HTR-8/SVneo (cell line): ENCODE measurements at regions not wholly inside any gene's neighbourhood (a gene's known extent, or its start where the extent isn't known, plus 50 kb on each side); places are given as distances from the start of the nearest gene placed in this dataset.

Source experiments
- DNase-seq: peaks from one replicate; pipeline ENCODE4 v3.0.0; 2011; ENCODE audit warnings: low spot score, mixed read lengths; ENCODE audit not compliant: insufficient read length
- FAIRE-seq: peaks from 2 replicates; lab custom pipeline; 2011; peaks lifted over from hg19 to GRCh38; lab: Jason Lieb, UNC

DNA sequence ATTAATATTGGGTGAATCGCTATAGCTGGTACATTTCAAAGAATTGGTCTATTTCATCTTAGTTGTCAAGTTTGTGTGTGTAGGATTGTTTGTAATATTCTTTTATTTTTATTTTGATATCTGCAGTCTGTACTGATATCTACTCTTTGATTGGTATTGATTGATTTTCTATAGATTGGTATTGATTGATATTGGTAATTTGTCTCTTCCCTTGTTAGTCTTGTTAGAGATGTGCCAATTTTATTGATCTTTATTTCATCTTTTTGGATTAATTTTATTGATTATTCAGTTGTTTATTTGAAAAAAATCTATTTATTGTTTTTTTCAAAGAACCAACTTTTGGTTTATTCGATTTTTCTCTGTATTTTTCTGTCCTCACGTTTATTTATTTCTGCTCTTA lies 61.4 kb downstream of the TM2D3 start:
- FAIRE-seq (no peak), DNase-seq (no peak)

- no peak for DNase-seq
Observed at GRCh38 chr15:101583284-101583683, 68.9 kb downstream of the TM2D3 start.

GRCh38 chr15:101580431-101580830 lies 71.8 kb downstream of the TM2D3 start:
- DNase-seq (no peak), FAIRE-seq (no peak)

More at GRCh38 chr15:101583284-101583683, 68.9 kb downstream of the TM2D3 start:
- no peak for FAIRE-seq

- FAIRE-seq, result peak; percentile 70
Observed at GRCh38 chr15:101579631-101580163, 72.5 kb downstream of the TM2D3 start.

GRCh38 chr15:101578443-101578894 lies 73.7 kb downstream of the TM2D3 start:
- DNase-seq, result no peak
- peak; percentile 31 for FAIRE-seq

More at GRCh38 chr15:101579631-101580163, 72.5 kb downstream of the TM2D3 start:
- DNase-seq, result peak; percentile 86

DNA sequence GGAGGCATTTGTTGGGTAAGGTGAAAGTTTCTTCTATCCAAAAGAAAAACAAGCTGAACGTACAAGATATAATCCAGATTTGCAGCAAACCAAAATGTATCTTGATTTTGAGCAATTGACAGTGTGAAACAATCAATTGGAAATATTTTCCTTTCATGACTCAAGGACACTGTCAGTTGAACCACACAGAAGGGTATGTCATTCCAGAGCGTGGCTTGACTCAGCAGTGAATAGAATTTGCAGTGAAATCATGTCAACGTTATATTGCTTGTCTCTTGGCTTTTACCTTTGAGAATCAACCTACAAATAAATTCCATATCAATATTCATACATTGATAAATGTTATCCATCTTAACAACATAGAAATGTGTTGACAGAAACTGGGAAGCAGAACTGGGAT lies 78.2 kb downstream of the TM2D3 start:
- no peak for FAIRE-seq
- DNase-seq, result no peak

DNA sequence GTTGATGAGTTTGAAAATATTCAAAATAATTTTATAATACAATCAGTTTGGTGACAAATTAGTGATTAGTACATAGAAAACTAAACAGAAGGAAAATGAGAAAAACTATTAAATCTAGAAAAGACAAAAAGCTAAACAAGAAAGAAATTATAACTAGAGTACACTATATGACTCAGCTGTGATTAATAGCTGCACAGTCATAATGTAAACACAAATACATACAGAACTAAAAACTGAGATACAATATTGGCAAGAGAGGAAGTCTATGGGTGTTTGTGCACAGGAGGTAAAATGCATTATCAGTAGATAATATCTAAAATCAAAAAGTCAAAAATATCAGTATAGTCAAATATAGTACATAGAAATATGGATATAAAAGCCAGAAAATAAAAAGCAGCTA lies 80.7 kb upstream of the PCSK6 start:
- FAIRE-seq (no peak), DNase-seq (no peak)

DNA sequence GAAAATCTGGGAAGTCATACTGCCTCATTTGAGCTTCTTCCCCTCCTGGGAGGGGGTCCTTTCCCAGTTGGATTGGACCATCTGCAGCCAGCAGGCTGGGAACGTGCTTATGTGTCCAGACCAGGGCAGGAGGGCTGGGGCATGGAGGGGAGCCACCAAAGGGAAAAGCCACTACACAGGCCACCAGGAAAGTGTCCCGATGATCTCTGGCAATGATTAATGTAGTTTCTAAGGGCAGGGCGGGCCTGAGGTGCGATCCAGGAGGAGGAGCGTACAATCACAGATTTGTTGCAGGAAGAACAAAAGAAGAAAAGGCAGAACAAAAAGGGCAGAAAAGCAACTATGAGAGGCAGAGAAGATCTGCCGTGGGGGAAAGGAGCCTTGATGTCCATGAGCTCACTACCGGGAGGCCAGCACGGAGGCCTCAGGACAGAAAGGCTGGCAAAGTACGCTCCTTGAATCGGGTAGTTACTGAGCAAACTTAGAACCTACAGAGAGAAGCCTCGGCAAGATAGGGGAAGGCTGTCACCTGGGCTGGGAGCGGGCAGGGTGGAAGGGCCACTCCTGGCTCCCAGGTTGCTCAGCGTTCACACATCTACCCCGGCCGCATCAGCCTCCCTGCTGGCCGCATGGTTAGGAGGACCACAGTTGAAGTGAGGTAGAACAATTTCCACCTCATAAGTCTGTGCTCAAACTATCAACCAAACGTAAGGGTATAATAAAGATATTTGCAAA lies 79.5 kb upstream of the PCSK6 start:
- FAIRE-seq, result no peak
- no peak for DNase-seq

GRCh38 chr15:101568309-101568708 lies 78.8 kb upstream of the PCSK6 start:
- FAIRE-seq (no peak), DNase-seq (peak; percentile 32)

DNA sequence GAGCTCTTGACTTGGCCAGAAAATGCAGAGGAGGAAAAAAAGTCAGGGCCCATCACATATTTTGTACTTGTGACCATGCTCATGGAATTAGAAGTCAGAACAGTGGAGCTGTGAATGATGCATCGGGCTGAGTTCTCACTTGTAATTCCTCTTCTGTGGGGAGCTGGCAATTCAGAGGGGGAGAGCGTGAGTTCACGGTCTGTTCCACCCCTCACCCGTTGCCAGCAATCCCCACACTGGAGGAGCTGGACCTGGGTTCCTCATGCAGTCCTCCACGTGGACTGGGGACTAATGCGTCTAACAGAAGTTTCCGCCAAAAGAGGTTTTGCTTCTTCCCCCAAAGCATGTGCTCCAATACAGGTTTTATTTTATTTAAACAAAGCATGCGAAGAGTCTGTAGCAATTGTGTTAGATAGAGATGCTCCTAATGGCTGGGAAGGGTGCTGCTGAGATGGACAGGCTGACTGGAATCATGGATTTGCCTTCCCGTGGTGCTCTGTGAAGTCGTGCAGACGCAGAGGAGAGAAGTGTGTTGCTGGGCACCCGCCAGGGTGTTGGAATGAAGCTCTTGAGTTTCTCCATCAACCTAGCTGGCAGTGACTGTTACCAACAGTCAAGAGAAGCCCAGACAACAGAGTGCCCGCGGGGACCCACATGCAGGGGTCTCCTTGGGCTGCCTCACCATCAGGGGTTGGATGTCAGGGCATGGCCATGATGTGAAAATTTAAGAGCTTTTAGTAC lies 77.4 kb upstream of the PCSK6 start:
- FAIRE-seq (no peak), DNase-seq (no peak)

GRCh38 chr15:101565377-101565776 lies 75.9 kb upstream of the PCSK6 start:
- DNase-seq, result no peak
- no peak for FAIRE-seq

GRCh38 chr15:101563176-101563796 lies 73.8 kb upstream of the PCSK6 start:
- no peak for FAIRE-seq
- no peak for DNase-seq

GRCh38 chr15:101562428-101563059 lies 73.0 kb upstream of the PCSK6 start:
- DNase-seq (no peak), FAIRE-seq (no peak)

GRCh38 chr15:101561584-101561906 lies 72.0 kb upstream of the PCSK6 start:
- no peak for DNase-seq
- FAIRE-seq, result no peak

DNA sequence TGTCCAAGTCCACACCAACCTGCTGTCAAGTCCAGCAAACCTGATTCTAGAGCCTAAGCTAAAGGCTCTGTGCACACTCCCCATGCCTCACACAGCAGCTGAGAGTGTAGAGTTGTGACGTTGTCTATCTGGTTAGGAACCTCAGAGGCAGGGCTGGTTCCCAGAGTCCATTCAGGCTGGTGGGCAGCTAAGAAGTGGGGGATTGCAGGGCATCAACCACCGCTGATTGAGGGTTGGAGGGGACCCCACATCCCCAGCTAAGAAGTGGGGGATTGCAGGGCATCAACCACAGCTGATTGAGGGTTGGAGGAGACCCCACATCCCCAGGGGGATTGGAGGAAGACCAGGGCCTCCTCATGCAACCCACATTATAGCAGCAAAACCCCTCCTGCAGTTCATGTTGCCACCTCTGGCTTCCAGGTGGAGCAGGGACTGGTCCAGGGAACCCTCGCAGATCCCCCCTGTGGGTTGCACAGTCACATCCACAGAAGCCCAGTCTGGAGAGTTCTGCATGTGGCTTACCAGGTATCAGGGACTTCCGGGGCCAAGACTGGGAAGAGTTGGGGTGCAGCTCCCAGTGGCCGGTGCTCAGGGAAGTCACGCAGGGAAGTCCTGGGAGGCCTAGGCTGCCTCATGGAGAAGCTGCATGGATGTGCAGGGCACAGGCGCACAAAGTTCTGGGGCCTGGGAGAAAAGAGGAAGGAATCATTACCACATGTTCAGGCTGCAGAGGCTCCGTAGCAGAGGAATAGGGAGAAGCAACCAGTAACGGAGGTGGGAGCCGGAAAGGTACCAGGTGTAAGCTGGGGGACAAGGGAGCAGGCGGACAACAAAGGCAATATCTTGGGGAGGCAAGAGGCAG lies 71.4 kb upstream of the PCSK6 start:
- DNase-seq, result no peak
- FAIRE-seq, result no peak

DNA sequence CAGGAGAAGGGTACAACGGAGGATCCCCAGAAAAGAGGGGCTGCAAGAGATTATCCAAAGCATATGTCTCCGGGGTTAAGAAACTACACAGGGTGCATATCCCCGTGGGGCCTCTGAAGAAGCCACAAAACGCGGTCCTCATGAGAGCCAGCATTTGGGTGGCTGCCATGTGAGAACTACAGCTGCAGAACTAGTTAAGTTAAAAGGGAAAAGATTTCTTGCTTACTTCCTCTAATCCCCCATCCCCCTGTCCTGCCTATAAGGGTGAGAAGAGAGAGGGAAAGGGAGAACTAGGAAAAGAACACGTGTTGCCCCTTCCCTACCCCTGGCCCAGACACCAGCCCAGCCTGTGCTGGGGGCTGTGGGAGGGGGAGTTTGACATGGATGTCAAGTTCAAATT lies 70.4 kb upstream of the PCSK6 start:
- DNase-seq (no peak), FAIRE-seq (no peak)

DNA sequence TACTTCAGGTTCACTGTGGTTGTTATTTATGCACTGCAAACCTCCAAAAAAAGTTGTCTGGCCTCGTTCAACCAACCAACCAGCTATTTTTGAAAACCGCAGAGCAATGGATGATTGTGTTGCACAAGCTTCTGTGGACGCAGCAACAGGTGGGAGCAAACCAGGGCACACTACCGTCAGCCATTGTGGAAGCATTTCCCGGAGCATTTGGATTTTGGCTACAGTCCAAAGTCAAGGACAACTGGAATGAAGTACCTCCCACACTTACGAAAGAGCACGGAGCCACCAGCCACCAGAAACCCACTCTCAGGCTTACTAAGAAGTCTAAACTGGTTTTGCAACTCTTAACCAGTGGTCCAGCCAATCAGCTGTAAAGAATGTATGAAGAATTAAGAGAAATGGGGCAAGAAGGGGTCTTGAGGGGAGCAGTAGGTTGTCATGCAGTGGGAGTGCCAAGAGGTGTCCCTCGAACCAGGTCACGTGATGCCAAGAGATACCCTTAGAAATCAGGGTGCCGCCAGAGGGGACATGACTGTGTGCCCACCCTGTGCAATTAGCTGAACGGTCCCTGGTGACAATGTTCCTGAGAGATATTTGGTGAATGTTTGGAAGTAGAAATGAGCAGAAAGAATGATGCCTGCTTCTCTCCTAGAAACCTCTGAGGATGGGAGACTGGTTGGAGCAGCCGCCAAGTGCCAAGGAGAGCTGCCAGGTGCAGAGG lies 68.9 kb upstream of the PCSK6 start:
- no peak for FAIRE-seq
- DNase-seq, result no peak

GRCh38 chr15:101556273-101556672 lies 66.8 kb upstream of the PCSK6 start:
- FAIRE-seq (peak; percentile 9), DNase-seq (no peak)
